ENCODE measurements at regions not wholly inside any gene's neighbourhood (a gene's known extent, or its start where the extent isn't known, plus 50 kb on each side); places are given as distances from the start of the nearest gene placed in this dataset.
"Not testable (repeated sequence)": the region's sequence is repeated elsewhere in the genome, so short reads cannot be mapped to it uniquely, and the experiment has no call there.

DNA sequence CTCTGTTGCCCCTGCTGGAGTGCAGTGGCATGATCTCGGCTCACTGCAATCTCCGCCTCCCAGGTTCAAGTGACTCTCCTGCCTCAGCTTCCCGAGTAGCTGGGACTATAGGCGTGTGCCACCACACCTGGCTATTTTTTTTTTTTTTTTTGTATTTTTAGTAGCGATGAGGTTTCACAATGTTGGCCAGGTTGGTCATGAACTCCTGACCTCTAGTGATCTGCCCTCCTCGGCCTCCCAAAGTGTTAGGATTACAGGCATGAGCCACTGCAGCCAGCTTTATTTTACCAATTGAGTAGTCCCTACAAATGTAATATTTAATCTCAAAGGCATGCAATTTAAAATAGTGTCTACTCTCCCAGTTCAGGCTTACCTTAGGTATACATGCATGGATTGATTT, 1487.2 kb upstream of the WWC1 start:
- TF ChIP-seq, protein P1, sequence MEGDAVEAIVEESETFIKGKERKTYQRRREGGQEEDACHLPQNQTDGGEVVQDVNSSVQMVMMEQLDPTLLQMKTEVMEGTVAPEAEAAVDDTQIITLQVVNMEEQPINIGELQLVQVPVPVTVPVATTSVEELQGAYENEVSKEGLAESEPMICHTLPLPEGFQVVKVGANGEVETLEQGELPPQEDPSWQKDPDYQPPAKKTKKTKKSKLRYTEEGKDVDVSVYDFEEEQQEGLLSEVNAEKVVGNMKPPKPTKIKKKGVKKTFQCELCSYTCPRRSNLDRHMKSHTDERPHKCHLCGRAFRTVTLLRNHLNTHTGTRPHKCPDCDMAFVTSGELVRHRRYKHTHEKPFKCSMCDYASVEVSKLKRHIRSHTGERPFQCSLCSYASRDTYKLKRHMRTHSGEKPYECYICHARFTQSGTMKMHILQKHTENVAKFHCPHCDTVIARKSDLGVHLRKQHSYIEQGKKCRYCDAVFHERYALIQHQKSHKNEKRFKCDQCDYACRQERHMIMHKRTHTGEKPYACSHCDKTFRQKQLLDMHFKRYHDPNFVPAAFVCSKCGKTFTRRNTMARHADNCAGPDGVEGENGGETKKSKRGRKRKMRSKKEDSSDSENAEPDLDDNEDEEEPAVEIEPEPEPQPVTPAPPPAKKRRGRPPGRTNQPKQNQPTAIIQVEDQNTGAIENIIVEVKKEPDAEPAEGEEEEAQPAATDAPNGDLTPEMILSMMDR (IDR thresholded peaks at IDR 0.05) = not testable (repeated sequence)
- not testable (repeated sequence) for TF ChIP-seq POLR2A (IDR thresholded peaks at IDR 0.05)
